Activated CD8-positive, alpha-beta memory T cell treated with anti-CD3 and anti-CD28 coated beads for 36 hours (primary cell): ENCODE measurements at regions not wholly inside any gene's neighbourhood (a gene's known extent, or its start where the extent isn't known, plus 50 kb on each side); places are given as distances from the start of the nearest gene placed in this dataset.

Source experiments
- CTCF ChIA-PET: fragments of 350-600 bp; sonication (Branson Sonifier 250); formaldehyde crosslinking; loops from one replicate; lab custom pipeline; 2021; ENCODE audit warnings: antibody characterized with exemption; lab: Charles Lee
- POLR2A ChIA-PET: fragments of 350-600 bp; sonication (Branson Sonifier 250); formaldehyde crosslinking; loops from one replicate; lab custom pipeline; 2021; ENCODE audit warnings: antibody characterized with exemption; lab: Charles Lee

DNA sequence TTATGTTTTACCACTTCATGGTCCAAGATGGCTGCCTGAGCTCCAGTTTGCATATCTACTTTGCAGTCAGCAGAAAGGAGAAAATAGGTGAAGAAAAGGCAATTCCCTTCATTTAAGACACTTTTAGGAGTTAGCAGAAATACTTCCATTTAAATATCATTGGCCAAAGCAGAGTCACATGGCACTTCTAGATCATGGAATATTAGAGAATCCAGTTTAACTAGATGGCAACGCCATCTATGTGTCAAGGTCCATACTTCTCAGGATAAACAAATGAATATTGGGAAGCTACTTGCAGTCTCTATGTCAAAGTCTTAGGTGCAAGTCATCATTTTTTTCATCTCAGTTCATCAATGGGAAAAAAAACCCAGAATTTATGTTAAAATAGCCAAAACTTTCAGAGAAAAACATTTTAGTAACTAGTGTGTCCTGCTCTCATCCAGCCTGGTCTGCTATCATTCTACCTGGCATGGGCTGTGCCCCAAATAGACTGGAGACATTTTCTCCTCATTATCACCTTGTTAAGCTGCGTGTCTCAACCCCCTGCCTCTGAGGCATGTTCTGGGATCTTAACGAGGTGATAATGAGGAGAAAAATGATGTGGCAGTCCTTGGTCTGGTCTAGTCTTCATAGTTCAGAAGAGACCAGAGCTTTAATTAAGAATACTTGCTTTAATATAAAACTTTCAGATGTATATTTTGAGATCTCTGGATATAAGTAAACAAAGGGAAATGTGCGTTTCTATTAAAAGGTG, 227.3 kb downstream of the TBX18 start:
- ChIA-PET POLR2A (no interaction called here), CTCF (no interaction called here)

- POLR2A ChIA-PET: no interaction called here
- CTCF ChIA-PET: no interaction called here
Measured at GRCh38 chr6:84528201-84528600, 236.2 kb downstream of the TBX18 start.

- ChIA-PET CTCF (no interaction called here), POLR2A (no interaction called here)
Measured at GRCh38 chr6:84526631-84527030, 237.8 kb downstream of the TBX18 start.

GRCh38 chr6:84525907-84526306, 238.5 kb downstream of the TBX18 start:
- ChIA-PET POLR2A (no interaction called here), CTCF (no interaction called here)

GRCh38 chr6:84524636-84525035, 239.8 kb downstream of the TBX18 start:
- ChIA-PET POLR2A (no interaction called here), CTCF (no interaction called here)

- ChIA-PET POLR2A (no interaction called here), CTCF (no interaction called here)
Measured at GRCh38 chr6:84522135-84522549, 242.3 kb downstream of the TBX18 start.

DNA sequence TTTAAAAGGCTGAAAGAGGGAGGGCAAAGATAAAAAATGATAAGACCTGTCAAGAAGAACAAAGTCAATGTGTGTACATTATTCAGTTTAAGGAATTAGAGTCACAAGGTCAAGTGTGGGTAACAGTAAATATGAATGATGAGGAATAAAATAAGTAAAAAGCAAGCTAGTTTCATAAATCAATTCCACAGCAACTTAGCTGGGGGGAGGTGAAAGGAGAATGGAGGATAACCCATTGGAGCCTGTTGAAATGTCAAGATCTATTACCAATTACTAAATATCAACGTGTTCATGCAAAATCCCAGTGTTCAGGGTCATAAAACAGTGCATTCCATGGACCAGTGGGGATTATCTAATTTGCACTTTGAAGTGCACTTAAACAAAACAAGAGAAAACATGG, 242.9 kb downstream of the TBX18 start:
- ChIA-PET CTCF (no interaction called here), POLR2A (no interaction called here)

GRCh38 chr6:84517741-84518530, 246.5 kb downstream of the TBX18 start:
- CTCF ChIA-PET: no interaction called here
- POLR2A ChIA-PET: no interaction called here

GRCh38 chr6:84516154-84516553, 248.2 kb downstream of the TBX18 start:
- ChIA-PET POLR2A (no interaction called here), CTCF (no interaction called here)

GRCh38 chr6:84515067-84515466, 249.3 kb downstream of the TBX18 start:
- ChIA-PET POLR2A (no interaction called here), CTCF (no interaction called here)

- POLR2A ChIA-PET: no interaction called here
- CTCF ChIA-PET: no interaction called here
Measured at GRCh38 chr6:84514089-84514971, 250.1 kb downstream of the TBX18 start.

GRCh38 chr6:84512391-84512790, 252.0 kb downstream of the TBX18 start:
- ChIA-PET POLR2A (no interaction called here), CTCF (no interaction called here)

GRCh38 chr6:84511929-84512328, 252.5 kb downstream of the TBX18 start:
- POLR2A ChIA-PET: no interaction called here
- CTCF ChIA-PET: no interaction called here

DNA sequence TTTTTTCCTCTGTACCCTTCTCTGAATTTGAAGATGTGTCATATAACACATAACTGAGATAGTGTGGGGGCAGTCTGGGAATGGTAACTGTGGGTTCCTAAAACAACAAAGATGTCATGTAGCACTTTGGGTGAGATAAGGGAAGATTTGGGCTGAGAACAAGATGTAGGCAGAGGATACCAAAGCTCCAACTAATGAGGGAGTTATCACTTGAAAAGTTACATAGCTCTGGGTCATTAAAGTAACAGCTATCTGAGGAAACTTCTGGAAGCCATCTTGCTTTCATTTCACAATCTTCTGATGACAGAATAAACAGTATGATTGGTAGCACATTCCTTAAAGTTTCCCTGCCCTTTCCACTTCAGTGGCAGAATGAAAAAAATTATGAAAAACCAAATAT, 255.4 kb downstream of the TBX18 start:
- POLR2A ChIA-PET: no interaction called here
- CTCF ChIA-PET: no interaction called here

DNA sequence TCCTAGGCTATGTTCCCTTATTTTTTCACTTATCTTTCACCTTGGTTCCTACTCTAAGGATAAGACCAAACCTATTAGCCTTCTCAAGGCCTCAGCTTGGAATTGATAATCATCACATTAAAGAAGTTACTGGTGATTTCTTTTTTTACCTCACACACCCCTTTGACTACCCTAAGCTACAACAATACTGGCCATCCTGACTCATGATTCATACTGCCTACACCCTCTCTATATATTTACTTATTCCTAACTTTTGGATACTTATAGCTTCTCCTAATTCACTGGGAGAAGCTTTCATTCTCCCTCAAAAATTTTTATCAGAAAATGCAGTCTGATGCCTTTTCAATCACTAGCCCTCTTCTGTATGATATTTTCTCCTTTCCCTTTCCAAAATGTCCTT, 256.1 kb downstream of the TBX18 start:
- POLR2A ChIA-PET: no interaction called here
- CTCF ChIA-PET: no interaction called here

DNA sequence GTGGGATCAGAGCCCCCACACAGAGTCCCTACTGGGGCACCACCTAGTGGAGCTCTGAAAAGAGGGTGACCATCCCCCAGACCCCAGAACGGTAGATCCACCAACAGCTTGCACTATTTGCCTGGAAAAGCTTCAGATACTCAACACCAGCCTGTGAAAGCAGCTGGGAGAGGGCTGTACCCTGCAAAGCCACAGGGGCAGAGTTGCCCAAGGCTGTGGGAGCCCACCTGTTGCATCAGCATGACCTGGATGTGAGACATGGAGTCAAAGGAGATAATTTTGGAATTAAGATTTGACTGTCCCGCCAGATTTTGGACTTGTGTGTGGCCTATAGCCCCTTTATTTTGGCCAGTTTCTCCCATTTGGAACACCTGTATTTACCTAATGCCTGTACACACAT, 260.4 kb downstream of the TBX18 start:
- POLR2A ChIA-PET: no interaction called here

DNA sequence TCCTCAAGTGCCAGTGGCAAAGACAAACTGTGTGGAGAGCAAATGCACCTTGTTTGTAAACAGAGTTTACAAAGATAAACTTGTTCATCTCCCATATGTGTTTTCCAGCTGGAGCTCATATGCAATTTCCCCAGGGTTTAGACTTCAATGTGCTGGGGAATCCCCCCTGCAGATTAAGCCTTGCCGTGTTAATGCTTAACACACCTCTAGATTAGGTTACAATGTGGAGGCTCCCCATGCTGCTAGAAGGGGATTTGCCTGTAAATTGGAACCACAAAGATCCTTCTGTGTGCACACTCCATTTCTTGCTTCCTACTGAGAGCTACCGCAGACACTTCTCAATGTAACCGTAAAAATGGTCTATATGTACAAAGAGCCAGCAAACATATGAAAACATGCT, 263.1 kb downstream of the TBX18 start:
- ChIA-PET POLR2A (no interaction called here), CTCF (no interaction called here)

More for the DNA sequence above, 260.4 kb downstream of the TBX18 start:
- CTCF ChIA-PET: no interaction called here

DNA sequence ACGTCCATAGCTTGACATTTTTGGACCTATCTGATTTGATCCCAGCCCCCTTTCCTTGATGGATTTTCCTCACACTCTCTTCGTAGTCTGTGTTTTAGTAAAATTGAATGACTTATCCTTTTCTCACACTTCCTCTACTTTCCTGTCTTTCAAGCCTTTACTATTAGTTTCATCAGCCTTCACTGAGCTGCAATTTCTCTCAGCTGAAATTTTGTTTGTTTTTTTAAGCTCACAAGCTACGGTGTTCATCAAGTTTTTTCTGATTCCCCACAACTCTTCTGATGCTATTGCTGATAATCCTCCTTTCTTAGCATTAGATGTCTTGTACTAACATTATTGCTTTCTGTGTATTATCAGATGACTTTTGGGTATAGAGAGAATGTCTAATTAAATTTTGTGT, 263.7 kb downstream of the TBX18 start:
- CTCF ChIA-PET: no interaction called here

GRCh38 chr6:84498905-84499304, 265.5 kb downstream of the TBX18 start:
- CTCF ChIA-PET: no interaction called here
- POLR2A ChIA-PET: no interaction called here

More for the DNA sequence above, 263.7 kb downstream of the TBX18 start:
- POLR2A ChIA-PET: no interaction called here
